Spleen (tissue), 7 donors: ENCODE measurements at regions not wholly inside any gene's neighbourhood (a gene's known extent, or its start where the extent isn't known, plus 50 kb on each side); places are given as distances from the start of the nearest gene placed in this dataset.

Experiments
- CTCF ChIP-seq, 11 experiments: fragments of 200-600 bp in 7 of 11; fragments of 450-650 bp in 4 of 11; sonication (generic) in 4 of 11; IDR thresholded peaks in 8 of 11; conservative IDR thresholded peaks in 3 of 11; 1 replicate in 7 of 11; 2 replicates in 4 of 11; pipeline versions ENCODE4 v1.4.0 to v1.8.0; 2016 to 2021; ENCODE audit warnings: antibody characterized with exemption in 11 of 11, inconsistent platforms in 4 of 11, mild to moderate bottlenecking in 1 of 11
- POLR2AphosphoS5 ChIP-seq, 3 donors: sonication (generic); formaldehyde crosslinking; IDR thresholded peaks; one replicate each; pipeline ENCODE4 v1.5.1; 2017; ENCODE audit warnings: antibody characterized with exemption in 3 of 3
- donor health status: DM: no; HTN: no; CAD: no; lungs with moderate emphysema.
- donor health status: DM: no; HTN: no; CAD: no.
- donor health status: DM: no; HTN: no; CAD: no.

DNA sequence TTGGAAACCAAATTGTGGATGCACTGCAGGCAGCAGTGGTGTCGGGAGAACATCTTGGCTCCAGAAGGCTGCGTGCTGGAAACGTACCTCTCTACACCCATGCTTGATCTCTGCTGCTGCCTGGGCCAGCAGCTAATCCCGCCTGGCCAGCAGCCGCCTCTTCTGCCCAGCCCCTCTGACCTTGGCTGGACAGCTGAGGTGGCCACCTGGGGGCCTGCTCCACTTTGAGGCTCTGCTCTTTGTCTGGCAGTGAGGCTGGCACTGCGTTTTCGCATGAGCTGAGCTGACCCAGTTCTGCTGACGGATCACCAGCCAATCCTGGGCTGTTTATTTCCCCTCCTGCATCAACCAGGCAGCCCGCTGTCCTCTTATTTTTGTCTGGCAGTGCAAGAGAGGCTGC lies 154.9 kb downstream of the TENT4A start:
- no peak for TF ChIP-seq CTCF (IDR thresholded peaks at IDR 0.05 in 8 of 11, conservative IDR thresholded peaks at IDR 0.05 in 3 of 11)
- no peak for TF ChIP-seq POLR2AphosphoS5 (IDR thresholded peaks at IDR 0.05)
